WTC11 (cell line): ENCODE measurements at regions not wholly inside any gene's neighbourhood (a gene's known extent, or its start where the extent isn't known, plus 50 kb on each side); places are given as distances from the start of the nearest gene placed in this dataset.

Source experiments
- ATAC-seq: fragments of 200-7000 bp; cut with Tn5 transposase; 2 replicates; pipeline ENCODE4 v1.10.0; 2021; ENCODE audit warnings: mild to moderate bottlenecking, moderate library complexity
- CTCF ChIA-PET: fragments of 300-600 bp; sonication (Branson Sonifier 250); formaldehyde crosslinking; loops from one replicate; lab custom pipeline; 2021; ENCODE audit warnings: antibody characterized with exemption; lab: Charles Lee
- POLR2A ChIA-PET: fragments of 350-600 bp; sonication (Branson Sonifier 250); formaldehyde crosslinking; loops from one replicate; lab custom pipeline; 2021; ENCODE audit warnings: antibody characterized with exemption; lab: Charles Lee
- DNase-seq: peaks from one replicate; pipeline ENCODE4 v3.0.0; 2021; ENCODE audit warnings: low spot score
- H3K27ac Mint-ChIP-seq: 2 replicates; pipeline ENCODE4 v1.8.0; 2021; ENCODE audit warnings: mixed read lengths
- H3K27me3 Mint-ChIP-seq: 2 replicates; pipeline ENCODE4 v1.8.0; 2021; ENCODE audit warnings: low read depth, mild to moderate bottlenecking, moderate library complexity, mixed read lengths
- H3K36me3 Mint-ChIP-seq: 2 replicates; pipeline ENCODE4 v1.8.0; 2021; ENCODE audit warnings: mixed read lengths
- H3K4me1 Mint-ChIP-seq: 2 replicates; pipeline ENCODE4 v1.8.0; 2022; ENCODE audit warnings: mixed read lengths
- H3K4me3 Mint-ChIP-seq: 2 replicates; pipeline ENCODE4 v1.8.0; 2021; ENCODE audit warnings: mild to moderate bottlenecking, moderate library complexity, mixed read lengths
- H3K9me3 Mint-ChIP-seq: 2 replicates; pipeline ENCODE4 v1.8.0; 2021; ENCODE audit warnings: mixed read lengths
- ARID4B ChIP-seq: sonication (generic); formaldehyde crosslinking; IDR thresholded peaks from 2 replicates; pipeline ENCODE4 v1.8.0; 2023; ENCODE audit warnings: missing genetic modification reagents, mild to moderate bottlenecking, borderline replicate concordance
- CDX4 ChIP-seq: fragments of 250-450 bp; sonication (Bioruptor Pico); IDR thresholded peaks from 2 replicates; pipeline ENCODE4 v1.9.0; 2021; ENCODE audit warnings: moderate library complexity, mild to moderate bottlenecking, inconsistent platforms, borderline replicate concordance
- CREB1 ChIP-seq: sonication (generic); formaldehyde crosslinking; IDR thresholded peaks from 2 replicates; pipeline ENCODE4 v1.8.0; 2023; ENCODE audit warnings: mild to moderate bottlenecking, missing genetic modification reagents
- GABPB1 ChIP-seq: sonication (generic); formaldehyde crosslinking; IDR thresholded peaks from 2 replicates; pipeline ENCODE4 v1.8.1; 2023; ENCODE audit warnings: mild to moderate bottlenecking, missing genetic modification reagents
- HMGA2 ChIP-seq: fragments of 250-450 bp; sonication (Bioruptor Pico); IDR thresholded peaks from 2 replicates; pipeline ENCODE4 v1.4.0; 2021; ENCODE audit warnings: mild to moderate bottlenecking, moderate library complexity
- JAZF1 ChIP-seq: fragments of 250-450 bp; sonication (Bioruptor Pico); IDR thresholded peaks from 2 replicates; pipeline ENCODE4 v1.9.0; 2021; ENCODE audit warnings: moderate library complexity, mild to moderate bottlenecking, inconsistent platforms
- JUN ChIP-seq: sonication (generic); formaldehyde crosslinking; IDR thresholded peaks from 2 replicates; pipeline ENCODE4 v1.8.0; 2023; ENCODE audit warnings: mild to moderate bottlenecking, missing genetic modification reagents
- NR3C1 ChIP-seq: sonication (generic); formaldehyde crosslinking; conservative IDR thresholded peaks from 2 replicates; pipeline ENCODE4 v1.8.1; 2023; ENCODE audit warnings: low read depth, mild to moderate bottlenecking, missing genetic modification reagents
- OVOL2 ChIP-seq: fragments of 250-450 bp; sonication (Bioruptor Pico); IDR thresholded peaks from 2 replicates; pipeline ENCODE4 v1.9.0; 2021; ENCODE audit warnings: mild to moderate bottlenecking, borderline replicate concordance
- PREB ChIP-seq: sonication (generic); formaldehyde crosslinking; IDR thresholded peaks from 2 replicates; pipeline ENCODE4 v1.8.1; 2022; ENCODE audit warnings: mild to moderate bottlenecking, missing genetic modification reagents, moderate library complexity, borderline replicate concordance
- PRRX2 ChIP-seq: fragments of 250-450 bp; sonication (Bioruptor Pico); IDR thresholded peaks from 2 replicates; pipeline ENCODE4 v1.8.0; 2021; ENCODE audit warnings: mild to moderate bottlenecking
- USF1 ChIP-seq: sonication (generic); formaldehyde crosslinking; IDR thresholded peaks from 2 replicates; pipeline ENCODE4 v1.8.0; 2022; ENCODE audit warnings: mild to moderate bottlenecking, missing genetic modification reagents
- ZNF281 ChIP-seq: sonication (generic); formaldehyde crosslinking; IDR thresholded peaks from 2 replicates; pipeline ENCODE4 v1.8.0; 2023; ENCODE audit warnings: mild to moderate bottlenecking, missing genetic modification reagents
- ZNF317 ChIP-seq: sonication (generic); formaldehyde crosslinking; IDR thresholded peaks from 2 replicates; pipeline ENCODE4 v1.8.1; 2023; ENCODE audit warnings: low read depth, mild to moderate bottlenecking, moderate library complexity, missing genetic modification reagents, borderline replicate concordance
- ZNF671 ChIP-seq: fragments of 250-450 bp; sonication (Bioruptor Pico); IDR thresholded peaks from 2 replicates; pipeline ENCODE4 v1.8.0; 2021; ENCODE audit warnings: mild to moderate bottlenecking
- ZSCAN18 ChIP-seq: fragments of 250-450 bp; sonication (Bioruptor Pico); IDR thresholded peaks from 2 replicates; pipeline ENCODE4 v2.1.2; 2022; ENCODE audit warnings: mild to moderate bottlenecking, moderate library complexity

GRCh38 chr18:40375837-40376236 lies 1579.2 kb upstream of the PIK3C3 start:
- POLR2A ChIA-PET: no interaction called here
- H3K36me3 Mint-ChIP-seq: no peaks in the 10 kb centered on the region
- no peak overlapping the region for H3K27ac Mint-ChIP-seq
- no peaks in the 10 kb centered on the region for H3K9me3 Mint-ChIP-seq
- CTCF ChIA-PET: no interaction called here
- peaks cover 7% of the 10 kb centered on the region; the same call in 1 of the 2 replicates for H3K4me1 Mint-ChIP-seq
- no peak overlapping the region for H3K4me3 Mint-ChIP-seq
- ATAC-seq (no peak), DNase-seq (no peak)
- H3K27me3 Mint-ChIP-seq: no peaks in the 10 kb centered on the region
- TF ChIP-seq CREB1 (no peak), ARID4B (CRISPR knock-in tag) (no peak), HMGA2 (CRISPR knock-in tag) (no peak), PRRX2 (CRISPR knock-in tag) (no peak), ZNF281 (CRISPR knock-in tag) (no peak), ZNF671 (no peak), USF1 (CRISPR knock-in tag) (no peak), JUN (CRISPR knock-in tag) (no peak), OVOL2 (CRISPR knock-in tag) (no peak), PREB (CRISPR knock-in tag) (no peak), CDX4 (no peak), ZNF317 (no peak), JAZF1 (CRISPR knock-in tag) (no peak)

- no peaks in the 10 kb centered on the region for H3K27me3 Mint-ChIP-seq
- no peak overlapping the region for H3K27ac Mint-ChIP-seq
- DNase-seq (no peak), ATAC-seq (no peak)
- no peaks in the 10 kb centered on the region for H3K36me3 Mint-ChIP-seq
- H3K9me3 Mint-ChIP-seq: no peaks in the 10 kb centered on the region
- no peak overlapping the region for H3K4me3 Mint-ChIP-seq
- H3K4me1 Mint-ChIP-seq: peaks cover 7% of the 10 kb centered on the region; the same call in 1 of the 2 replicates
- TF ChIP-seq NR3C1 (CRISPR knock-in tag): no peak
- ChIA-PET POLR2A (no interaction called here), CTCF (no interaction called here)
These were observed 1583.4 kb upstream of the PIK3C3 start for GRCh38 chr18:40371673-40372072.

- ATAC-seq (no peak), DNase-seq (no peak)
- TF ChIP-seq PREB (CRISPR knock-in tag) (no peak), ZSCAN18 (CRISPR knock-in tag) (no peak), GABPB1 (CRISPR knock-in tag) (no peak)
These were observed 1587.5 kb upstream of the PIK3C3 start for GRCh38 chr18:40367576-40367975.

More at GRCh38 chr18:40367576-40367975, 1587.5 kb upstream of the PIK3C3 start:
- H3K4me1 Mint-ChIP-seq: no peaks in the 10 kb centered on the region; the same call in 1 of the 2 replicates
- CTCF ChIA-PET: no interaction called here
- no peaks in the 10 kb centered on the region for H3K36me3 Mint-ChIP-seq
- no peaks in the 10 kb centered on the region for H3K9me3 Mint-ChIP-seq
- H3K27ac Mint-ChIP-seq: no peak overlapping the region
- POLR2A ChIA-PET: no interaction called here
- no peak overlapping the region for H3K4me3 Mint-ChIP-seq
- H3K27me3 Mint-ChIP-seq: no peaks in the 10 kb centered on the region
